ENCODE measurements at regions not wholly inside any gene's neighbourhood (a gene's known extent, or its start where the extent isn't known, plus 50 kb on each side); places are given as distances from the start of the nearest gene placed in this dataset.

DNA sequence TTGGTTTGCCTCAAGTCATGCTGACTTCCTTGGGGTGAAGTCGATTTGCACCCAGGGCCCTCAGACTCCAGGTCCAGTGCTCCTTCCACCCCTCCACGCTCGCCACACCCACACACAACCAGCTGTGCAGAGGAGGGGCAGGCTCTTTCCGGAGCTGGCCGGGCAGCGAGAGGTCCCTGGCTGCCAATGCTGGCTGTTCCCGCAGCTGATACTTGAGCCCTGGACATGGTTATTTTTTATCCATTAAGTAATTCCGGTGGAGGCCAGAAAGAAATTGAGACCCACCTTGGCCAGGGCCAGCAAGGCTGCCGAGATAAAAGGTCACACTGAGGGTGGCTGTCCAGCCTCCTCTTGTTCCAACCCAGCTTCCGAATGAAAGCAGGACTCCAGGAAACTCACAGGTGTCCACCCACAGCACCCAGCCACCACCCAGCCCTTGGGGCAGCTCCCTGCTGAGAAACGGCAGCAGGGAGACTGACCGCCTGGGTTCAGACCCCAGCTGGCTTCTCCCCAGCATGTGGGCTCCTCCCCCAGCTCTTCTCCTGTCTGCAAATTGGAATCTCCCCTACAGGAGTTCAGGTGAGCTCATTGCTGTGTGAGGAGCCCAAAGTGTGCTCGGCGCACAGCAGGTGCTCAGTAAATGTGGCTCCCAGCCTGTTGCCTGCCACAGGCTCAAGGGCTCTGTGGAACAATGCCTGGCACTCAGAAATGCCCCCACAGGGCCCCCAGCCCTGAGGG lies 77.8 kb downstream of the PDGFA start:
- Mint-ChIP-seq H3K27me3 (ENCODE audit: low read depth) (no peaks in the 10 kb centered on the region), H3K4me3 (no peak overlapping the region), H3K4me1 (ENCODE audit: low read depth) (no peaks in the 10 kb centered on the region), H3K36me3 (ENCODE audit: low read depth) (no peaks in the 10 kb centered on the region), H3K9me3 (no peaks in the 10 kb centered on the region), H3K27ac (no peak overlapping the region)
- DNase-seq (ENCODE audit: low spot score) = no peak

DNA sequence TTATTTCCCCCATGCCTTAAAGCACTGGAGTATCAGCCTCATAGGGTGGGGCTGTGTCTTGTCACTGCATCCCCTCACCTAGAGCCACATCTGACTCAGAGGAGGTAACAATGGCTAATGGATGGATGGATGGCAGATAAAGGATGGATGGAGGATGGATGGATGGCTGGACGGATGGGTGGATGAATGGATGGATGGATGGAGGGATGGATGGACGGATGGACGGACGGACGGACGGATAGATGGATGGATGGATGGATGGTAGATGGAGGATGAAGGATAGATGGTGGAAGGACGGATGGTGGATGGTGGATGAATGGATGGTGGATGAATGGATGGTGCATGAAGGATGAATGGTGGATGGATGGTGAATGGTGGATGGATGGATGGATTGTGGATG lies 77.2 kb downstream of the PDGFA start:
- Mint-ChIP-seq H3K4me3 (no peak overlapping the region), H3K27ac (no peak overlapping the region), H3K27me3 (ENCODE audit: low read depth) (no peaks in the 10 kb centered on the region), H3K9me3 (no peaks in the 10 kb centered on the region), H3K36me3 (ENCODE audit: low read depth) (no peaks in the 10 kb centered on the region), H3K4me1 (ENCODE audit: low read depth) (no peaks in the 10 kb centered on the region)
- no peak for DNase-seq (ENCODE audit: low spot score)

DNA sequence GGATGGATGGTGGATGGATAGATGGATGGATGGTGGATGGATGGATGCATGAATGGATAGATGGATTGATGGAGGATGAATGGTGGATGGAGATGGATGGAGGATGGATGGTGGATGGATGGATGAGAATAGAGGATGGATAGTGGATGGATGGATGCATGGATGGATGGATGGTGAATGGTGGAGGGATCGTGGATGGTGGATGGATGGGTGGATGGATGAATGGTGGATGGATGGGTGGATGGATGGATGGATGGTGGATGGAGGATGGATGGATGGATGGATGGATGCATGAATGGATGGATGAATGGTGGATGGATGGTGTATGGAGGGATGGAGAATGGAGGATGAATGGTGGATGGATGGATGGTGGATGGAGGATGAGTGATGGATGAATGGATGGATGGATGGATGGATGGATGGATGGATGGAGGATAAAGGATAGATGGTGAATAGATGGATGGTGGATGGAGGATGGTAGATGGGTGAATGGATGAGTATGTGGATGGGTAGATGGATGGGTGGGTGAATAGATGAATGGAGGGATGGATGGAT lies 76.3 kb downstream of the PDGFA start:
- DNase-seq (ENCODE audit: low spot score) = no peak
- H3K4me3 Mint-ChIP-seq = no peak overlapping the region
- no peaks in the 10 kb centered on the region for H3K36me3 Mint-ChIP-seq (ENCODE audit: low read depth)
- no peaks in the 10 kb centered on the region for H3K27me3 Mint-ChIP-seq (ENCODE audit: low read depth)
- H3K4me1 Mint-ChIP-seq (ENCODE audit: low read depth) = no peaks in the 10 kb centered on the region
- no peak overlapping the region for H3K27ac Mint-ChIP-seq
- no peaks in the 10 kb centered on the region for H3K9me3 Mint-ChIP-seq

DNA sequence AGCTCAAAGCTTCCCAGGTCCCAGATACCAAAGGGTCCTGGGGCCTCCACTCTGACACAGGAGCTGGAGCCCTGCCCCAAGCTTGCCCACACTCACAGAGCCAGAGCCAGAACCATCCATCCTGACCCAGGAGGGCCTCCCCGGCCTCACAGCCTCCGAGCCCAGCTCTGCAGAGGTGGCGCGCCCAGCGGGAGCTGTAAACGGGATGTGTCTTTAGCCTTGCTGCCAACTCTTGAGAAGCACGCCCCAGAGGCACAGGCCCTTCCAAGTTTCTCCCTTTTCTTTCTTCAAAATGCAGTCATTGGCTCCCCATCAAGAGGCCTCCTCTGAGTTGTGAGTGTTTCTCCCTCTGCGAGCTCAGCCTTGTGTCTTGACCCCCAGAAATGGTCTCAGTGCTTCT lies 75.0 kb downstream of the PDGFA start:
- Mint-ChIP-seq H3K4me3 (no peak overlapping the region), H3K27ac (no peak overlapping the region), H3K4me1 (ENCODE audit: low read depth) (no peaks in the 10 kb centered on the region), H3K27me3 (ENCODE audit: low read depth) (peaks cover 2% of the 10 kb centered on the region), H3K36me3 (ENCODE audit: low read depth) (no peaks in the 10 kb centered on the region), H3K9me3 (no peaks in the 10 kb centered on the region)
- DNase-seq (ENCODE audit: low spot score) = no peak

DNA sequence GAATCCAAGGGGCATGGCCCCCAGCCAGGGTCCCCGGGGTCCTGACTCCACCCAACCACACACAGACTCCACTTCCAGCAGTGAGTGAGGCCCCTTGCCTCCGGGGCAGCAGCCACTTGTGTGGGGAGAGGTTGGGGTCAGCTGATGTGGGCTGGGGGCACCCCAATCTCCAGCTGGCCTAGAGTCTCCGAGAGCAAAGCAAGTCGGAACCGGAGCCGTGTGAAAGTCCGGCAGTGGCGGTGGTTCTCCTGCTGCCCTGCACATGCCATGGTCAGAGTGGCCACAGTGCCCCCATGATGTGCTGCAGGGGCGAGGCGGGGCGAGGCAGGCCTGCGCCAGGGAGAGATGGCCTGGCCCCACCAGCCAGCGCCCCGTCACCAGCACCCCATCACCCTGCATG lies 74.6 kb downstream of the PDGFA start:
- Mint-ChIP-seq H3K27me3 (ENCODE audit: low read depth) (peaks cover 2% of the 10 kb centered on the region), H3K27ac (no peak overlapping the region), H3K4me3 (no peak overlapping the region), H3K4me1 (ENCODE audit: low read depth) (no peaks in the 10 kb centered on the region), H3K36me3 (ENCODE audit: low read depth) (no peaks in the 10 kb centered on the region), H3K9me3 (no peaks in the 10 kb centered on the region)
- no peak for DNase-seq (ENCODE audit: low spot score)

DNA sequence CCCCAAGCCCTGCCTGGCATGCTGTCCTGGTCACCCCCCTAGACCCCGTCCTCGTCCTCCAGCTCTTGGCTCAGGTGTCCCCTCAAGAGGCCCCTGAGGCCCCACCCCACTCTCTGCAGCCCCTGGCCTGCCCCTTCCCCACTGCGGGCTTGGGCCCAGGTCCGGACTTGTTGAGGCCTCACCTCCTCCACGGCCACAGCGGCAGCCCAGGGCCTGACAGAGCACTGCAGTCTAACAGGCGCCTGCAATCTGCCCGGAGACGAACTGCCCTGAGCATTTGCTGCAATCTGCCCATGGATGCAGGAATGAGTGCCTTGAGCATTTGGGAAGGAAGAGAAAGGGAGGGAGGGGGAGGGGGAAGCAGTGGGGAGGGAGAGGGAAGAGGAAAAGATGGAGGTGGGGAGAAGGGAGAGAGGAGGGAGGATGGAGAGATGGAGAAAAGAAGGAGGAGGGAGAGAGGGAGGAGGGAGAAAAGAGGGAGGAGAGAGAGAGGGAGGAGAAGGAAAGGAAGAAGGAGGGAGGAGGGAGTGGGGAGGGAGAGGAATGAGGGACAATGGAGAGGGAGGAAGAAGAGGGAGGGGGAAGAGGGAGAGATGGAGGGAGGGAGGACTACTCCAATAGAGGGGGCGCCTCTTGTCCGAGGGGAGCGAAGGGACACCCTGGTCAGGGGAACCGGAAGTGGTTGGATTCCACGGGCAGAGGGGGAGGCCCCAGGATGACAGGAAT lies 73.9 kb downstream of the PDGFA start:
- H3K4me3 Mint-ChIP-seq = no peak overlapping the region
- no peaks in the 10 kb centered on the region for H3K4me1 Mint-ChIP-seq (ENCODE audit: low read depth)

DNA sequence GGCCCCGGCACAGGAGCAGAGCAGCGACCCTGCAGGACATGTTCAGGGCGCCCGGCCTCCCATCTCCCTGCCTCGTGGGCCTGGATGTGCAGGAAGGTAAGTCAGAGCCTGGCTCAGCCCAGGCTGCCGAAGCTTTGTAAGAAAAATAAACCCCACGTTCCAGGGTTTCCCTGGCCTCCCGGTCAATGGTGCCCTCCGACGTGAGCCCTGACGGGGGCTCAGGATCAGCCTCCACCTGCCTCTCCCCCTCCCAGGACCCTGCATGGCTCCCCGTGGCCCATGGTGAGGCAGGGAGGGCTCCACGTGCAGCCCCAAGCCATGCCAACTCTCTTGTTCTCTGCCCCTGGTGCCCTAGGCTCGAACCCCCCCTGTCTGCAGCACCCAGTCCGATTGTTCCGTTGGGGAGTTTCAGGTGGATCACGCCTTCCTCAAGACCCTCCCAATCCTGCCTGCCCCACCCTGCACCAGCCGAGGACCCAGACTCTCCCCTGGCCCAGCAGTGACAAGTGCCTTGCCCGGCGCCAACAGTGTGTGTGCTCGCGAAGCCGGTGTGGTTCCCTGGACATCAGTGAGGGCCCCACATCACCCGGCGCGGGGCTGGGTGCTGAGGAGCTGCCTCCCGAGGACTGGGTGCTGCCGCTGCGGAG lies 73.2 kb downstream of the PDGFA start:
- Mint-ChIP-seq H3K4me3 (no peak overlapping the region), H3K36me3 (ENCODE audit: low read depth) (no peaks in the 10 kb centered on the region), H3K27me3 (ENCODE audit: low read depth) (peaks cover 7% of the 10 kb centered on the region), H3K9me3 (no peaks in the 10 kb centered on the region), H3K27ac (no peak overlapping the region), H3K4me1 (ENCODE audit: low read depth) (peaks cover 3% of the 10 kb centered on the region)
- no peak for DNase-seq (ENCODE audit: low spot score)

More for the DNA sequence above, 73.9 kb downstream of the PDGFA start:
- Mint-ChIP-seq H3K9me3 (no peaks in the 10 kb centered on the region), H3K36me3 (ENCODE audit: low read depth) (no peaks in the 10 kb centered on the region), H3K27me3 (ENCODE audit: low read depth) (peaks cover 2% of the 10 kb centered on the region), H3K27ac (no peak overlapping the region)
- DNase-seq (ENCODE audit: low spot score) = no peak
